A549 (cell line): ENCODE measurements at regions not wholly inside any gene's neighbourhood (a gene's known extent, or its start where the extent isn't known, plus 50 kb on each side); places are given as distances from the start of the nearest gene placed in this dataset.

Source experiments
- BHLHE40 ChIP-seq: IDR thresholded peaks from 2 replicates; pipeline ENCODE4 v1.6.1; 2012; ENCODE audit warnings: low read depth, low read length, inconsistent platforms
- CTCF ChIP-seq: fragments of >200 bp; sonication (Bioruptor Twin); formaldehyde crosslinking; IDR thresholded peaks from 3 replicates; pipeline ENCODE4 v1.5.1; 2016
- GATA3 ChIP-seq: IDR thresholded peaks from 2 replicates; pipeline ENCODE4 v1.6.1; 2012; ENCODE audit warnings: borderline replicate concordance
- HMGXB4 ChIP-seq: fragments of 250-450 bp; sonication (Bioruptor Pico); IDR thresholded peaks from 2 replicates; pipeline ENCODE4 v1.5.0; 2021; ENCODE audit warnings: mild to moderate bottlenecking, moderate library complexity, borderline replicate concordance
- KDM5A ChIP-seq: fragments of 200-600 bp; sonication (generic); IDR thresholded peaks from 2 replicates; pipeline ENCODE4 v1.6.1; 2016; ENCODE audit warnings: antibody characterized with exemption, mild to moderate bottlenecking
- REST ChIP-seq: fragments of 200-600 bp; sonication (generic); IDR thresholded peaks from 2 replicates; pipeline ENCODE4 v1.6.1; 2016; ENCODE audit warnings: antibody characterized with exemption, mild to moderate bottlenecking, moderate library complexity
- RNF2 ChIP-seq: fragments of 200-600 bp; sonication (generic); IDR thresholded peaks from 2 replicates; pipeline ENCODE4 v1.6.1; 2016; ENCODE audit warnings: low read depth, mild to moderate bottlenecking, antibody characterized with exemption, moderate library complexity, borderline replicate concordance
- TP53 ChIP-seq: fragments of 250-450 bp; sonication (Bioruptor Pico); IDR thresholded peaks from 2 replicates; pipeline ENCODE4 v1.5.0; 2021; ENCODE audit warnings: mild to moderate bottlenecking, moderate library complexity
- USF2 ChIP-seq: fragments of 450-650 bp; IDR thresholded peaks from 2 replicates; pipeline ENCODE4 v1.6.1; 2014; ENCODE audit warnings: antibody characterized with exemption
- ZFP36 ChIP-seq: fragments of 450-650 bp; IDR thresholded peaks from 2 replicates; pipeline ENCODE4 v1.6.1; 2014; ENCODE audit warnings: borderline replicate concordance; ENCODE audit not compliant: partially characterized antibody

GRCh38 chr5:56361398-56361797 is 128.3 kb upstream of the ANKRD55 start:
- TF ChIP-seq KDM5A = no peak
- TF ChIP-seq CTCF = no peak
- no peak for TF ChIP-seq REST
- TF ChIP-seq HMGXB4 = no peak
- no peak for TF ChIP-seq ZFP36
- TF ChIP-seq BHLHE40 = no peak
- no peak for TF ChIP-seq GATA3
- no peak for TF ChIP-seq TP53
- TF ChIP-seq RNF2 = no peak
- TF ChIP-seq USF2 = no peak
